HepG2 (cell line): ENCODE measurements at regions not wholly inside any gene's neighbourhood (a gene's known extent, or its start where the extent isn't known, plus 50 kb on each side); places are given as distances from the start of the nearest gene placed in this dataset.

ENCODE experiments used
- ATAC-seq: fragments of 200-7000 bp; cut with Tn5 transposase; 3 replicates; pipeline ENCODE4 v1.9.1; 2020; ENCODE audit warnings: mild to moderate bottlenecking, moderate library complexity
- BruUV-seq: library from RNA; stranded (reverse); fragments of 400-500 nt; replicated peaks from 2 replicates; lab custom pipeline; 2021; lab: Mats Ljungman, UMichigan
- CTCF ChIA-PET: fragments of 300-600 bp; formaldehyde crosslinking; extraction: SDS; loops from one replicate; lab custom pipeline; 2021; ENCODE audit warnings: low total read pairs, inconsistent platforms, low intra/inter-chr PET ratio; lab: Yijun Ruan, JAX
- POLR2A ChIA-PET: fragments of 350-600 bp; sonication (Branson Sonifier 250); formaldehyde crosslinking; loops from one replicate; lab custom pipeline; 2020; ENCODE audit warnings: antibody characterized with exemption, inconsistent platforms; lab: Yijun Ruan, JAX
- DNase-seq: peaks from one replicate; pipeline ENCODE4 v3.0.0-alpha.2; 2015; ENCODE audit warnings: low spot score
- FAIRE-seq: peaks from 3 replicates; lab custom pipeline; 2011; peaks lifted over from hg19 to GRCh38; lab: Jason Lieb, UNC
- H2AFZ ChIP-seq: one replicate; pipeline ENCODE4 v1.6.1; 2011; ENCODE audit warnings: low read length, inconsistent platforms
- H3K27ac ChIP-seq: fragments of 300-600 bp; 3 replicates; pipeline ENCODE4 v1.8.0; 2011; ENCODE audit warnings: mixed run types, mild to moderate bottlenecking, mixed read lengths, low read length, inconsistent platforms; ENCODE audit not compliant: insufficient read depth; ENCODE audit errors: extremely low read length
- H3K27me3 ChIP-seq, 2 experiments: fragments of 200-600 bp in 1 of 2; 2 replicates in 1 of 2; 3 replicates in 1 of 2; pipeline versions ENCODE4 v1.6.0 to v1.8.0; 2011; ENCODE audit warnings: low read length in 2 of 2, mild to moderate bottlenecking in 2 of 2, moderate library complexity in 2 of 2, inconsistent platforms in 1 of 2; ENCODE audit not compliant: insufficient read depth in 2 of 2, control insufficient read depth in 1 of 2
- H3K36me3 ChIP-seq, 2 experiments: fragments of 200-600 bp in 1 of 2; replicated peaks in 1 of 2; 2 replicates in 1 of 2; 3 replicates in 1 of 2; pipeline versions ENCODE4 v1.5.1 to v1.8.0; 2011; ENCODE audit warnings: low read length in 2 of 2, inconsistent platforms in 1 of 2; ENCODE audit not compliant: insufficient read depth in 2 of 2, control insufficient read depth in 1 of 2
- H3K4me1 ChIP-seq: 2 replicates; pipeline ENCODE4 v1.5.1; 2012; ENCODE audit warnings: low read length, inconsistent platforms; ENCODE audit not compliant: insufficient read depth
- H3K4me2 ChIP-seq: 2 replicates; pipeline ENCODE4 v1.6.0; 2011; ENCODE audit warnings: low read depth, low read length, inconsistent platforms
- H3K4me3 ChIP-seq, 3 experiments: fragments of 200-600 bp in 1 of 3; sonication (generic), shearing (Covaris generic) in 1 of 3; replicated peaks in 1 of 3; 2 replicates each; pipeline ENCODE4 v1.5.1; 2011 to 2016; ENCODE audit warnings: low read length in 3 of 3, inconsistent platforms in 2 of 3, low read depth in 2 of 3, mild to moderate bottlenecking in 2 of 3, control low read depth in 1 of 3, mixed read lengths in 1 of 3; ENCODE audit not compliant: insufficient read depth in 1 of 3
- H3K79me2 ChIP-seq: one replicate; pipeline ENCODE4 v1.6.1; 2011; ENCODE audit warnings: low read length, inconsistent platforms; ENCODE audit not compliant: insufficient read depth
- H3K9ac ChIP-seq: 2 replicates; pipeline ENCODE4 v1.6.0; 2011; ENCODE audit warnings: mild to moderate bottlenecking, low read depth, low read length, inconsistent platforms; ENCODE audit not compliant: insufficient read depth
- H3K9me3 ChIP-seq: 2 replicates; pipeline ENCODE4 v1.5.1; 2012; ENCODE audit warnings: mild to moderate bottlenecking, low read length
- H4K20me1 ChIP-seq: 2 replicates; pipeline ENCODE4 v1.6.0; 2011; ENCODE audit warnings: inconsistent platforms, mild to moderate bottlenecking, low read length, moderate library complexity; ENCODE audit not compliant: insufficient read depth
- ELF3 ChIP-seq: IDR thresholded peaks from 2 replicates; pipeline ENCODE4 v1.6.1; 2016; ENCODE audit warnings: missing genetic modification reagents, missing compliant biosample characterization
- HCFC1 ChIP-seq: fragments of 150-350 bp; IDR thresholded peaks from 2 replicates; pipeline ENCODE4 v1.6.1; 2014; ENCODE audit warnings: low read depth, low read length
- HNF4A ChIP-seq: sonication (generic); formaldehyde crosslinking; IDR thresholded peaks from 2 replicates; pipeline ENCODE4 v1.4.0; 2020; ENCODE audit warnings: missing genetic modification reagents
- ISX ChIP-seq: sonication (generic); formaldehyde crosslinking; conservative IDR thresholded peaks from 2 replicates; pipeline ENCODE4 v1.5.0; 2020; ENCODE audit warnings: missing genetic modification reagents
- JUNB ChIP-seq: sonication (generic); formaldehyde crosslinking; IDR thresholded peaks from 2 replicates; pipeline ENCODE4 v1.8.0; 2022; ENCODE audit warnings: missing genetic modification reagents, mild to moderate bottlenecking, borderline replicate concordance
- PRPF4 ChIP-seq: fragments of 200-400 bp; formaldehyde crosslinking; IDR thresholded peaks from 2 replicates; pipeline ENCODE4 v1.6.1; 2016; ENCODE audit warnings: low read length, low read depth; ENCODE audit not compliant: poor library complexity, severe bottlenecking
- ZKSCAN1 ChIP-seq: fragments of 150-350 bp; IDR thresholded peaks from 2 replicates; pipeline ENCODE4 v1.6.1; 2014; ENCODE audit warnings: low read length
- ZNF570 ChIP-seq: sonication (generic); formaldehyde crosslinking; IDR thresholded peaks from 2 replicates; pipeline ENCODE4 v1.4.0; 2020; ENCODE audit warnings: mild to moderate bottlenecking, missing genetic modification reagents, borderline replicate concordance
- WGBS: methylation state at CpG from one replicate; pipeline ENCODE4 v1.1.6; 2017; ENCODE audit warnings: low lambda C conversion rate; 5-methylcytosine and 5-hydroxymethylcytosine counted together
- in situ Hi-C: cut with HindIII; loops from 2 replicates; pipeline ENCODE4 v1.10.0; 2017; ENCODE audit warnings: low pct_unique_long_range_greater_than_20kb; ENCODE audit not compliant: extremely low pct_ligation_motif_present
- intact Hi-C: fragments of 100-400 bp; cut with micrococcal nuclease; formaldehyde crosslinking; loops from one replicate; pipeline ENCODE4 v1.10.0; 2022; ENCODE audit not compliant: unreplicated experiment
- TF ChIP-seq, protein P1 (sequence below): sonication (generic); formaldehyde crosslinking; IDR thresholded peaks from 2 replicates; pipeline ENCODE4 v1.4.0; 2020; ENCODE audit warnings: missing genetic modification reagents
- TF ChIP-seq, protein P2 (sequence below): IDR thresholded peaks from 2 replicates; pipeline ENCODE4 v1.6.1; 2018; ENCODE audit warnings: missing genetic modification reagents
- TF ChIP-seq, protein P3 (sequence below): sonication (generic); formaldehyde crosslinking; IDR thresholded peaks from 2 replicates; pipeline ENCODE4 v1.4.0; 2020; ENCODE audit warnings: mild to moderate bottlenecking, missing genetic modification reagents

DNA sequence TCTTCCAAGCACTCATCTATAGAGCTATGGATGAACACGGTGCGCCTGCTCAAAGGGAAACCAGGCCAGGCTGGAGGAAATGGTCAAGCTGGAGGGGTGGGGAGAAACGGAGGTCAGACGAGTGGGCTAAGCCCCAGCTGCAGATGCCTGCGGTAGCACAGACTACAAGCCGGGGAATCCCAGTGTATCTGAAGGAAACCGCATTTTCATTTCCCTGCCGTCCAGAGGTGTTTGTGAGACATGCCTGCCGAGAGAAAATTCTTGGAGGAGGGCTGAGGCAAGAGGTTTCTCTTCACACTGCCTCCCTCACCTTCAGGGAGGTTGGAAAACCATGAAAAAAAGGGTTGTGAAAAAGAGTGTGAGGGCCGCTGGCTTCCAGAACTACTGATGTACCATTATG is 102.0 kb upstream of the FOXN3 start:
- peaks cover 8% of the 10 kb centered on the region for H3K9me3 ChIP-seq
- intact Hi-C loops = no loop called here
- H3K79me2 ChIP-seq = peaks cover 1% of the 10 kb centered on the region
- POLR2A ChIA-PET = no interaction called here
- no peak overlapping the region for H3K27ac ChIP-seq
- no peak for ATAC-seq
- CTCF ChIA-PET = no interaction called here
- H4K20me1 ChIP-seq = no peaks in the 10 kb centered on the region
- no peak overlapping the region for H2AFZ ChIP-seq
- BruUV-seq = no TSS peak
- H3K4me3 ChIP-seq = no peak overlapping the region
- in situ Hi-C loops = no loop called here
- H3K4me1 ChIP-seq = peaks cover 14% of the 10 kb centered on the region
- no peak for FAIRE-seq
- no peak for DNase-seq
- H3K27me3 ChIP-seq = no peaks in the 10 kb centered on the region
- no peak overlapping the region for H3K9ac ChIP-seq
- no peaks in the 10 kb centered on the region; a peak in 1 of 5 replicates for H3K36me3 ChIP-seq
- TF ChIP-seq JUNB (CRISPR knock-in tag) (no peak), ZNF570 (no peak), HCFC1 (no peak), ELF3 (CRISPR knock-in tag) (no peak), ZKSCAN1 (no peak), ISX (CRISPR knock-in tag) (no peak)
- TF ChIP-seq, protein P1, sequence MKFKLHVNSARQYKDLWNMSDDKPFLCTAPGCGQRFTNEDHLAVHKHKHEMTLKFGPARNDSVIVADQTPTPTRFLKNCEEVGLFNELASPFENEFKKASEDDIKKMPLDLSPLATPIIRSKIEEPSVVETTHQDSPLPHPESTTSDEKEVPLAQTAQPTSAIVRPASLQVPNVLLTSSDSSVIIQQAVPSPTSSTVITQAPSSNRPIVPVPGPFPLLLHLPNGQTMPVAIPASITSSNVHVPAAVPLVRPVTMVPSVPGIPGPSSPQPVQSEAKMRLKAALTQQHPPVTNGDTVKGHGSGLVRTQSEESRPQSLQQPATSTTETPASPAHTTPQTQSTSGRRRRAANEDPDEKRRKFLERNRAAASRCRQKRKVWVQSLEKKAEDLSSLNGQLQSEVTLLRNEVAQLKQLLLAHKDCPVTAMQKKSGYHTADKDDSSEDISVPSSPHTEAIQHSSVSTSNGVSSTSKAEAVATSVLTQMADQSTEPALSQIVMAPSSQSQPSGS (CRISPR knock-in tag) = no peak
- TF ChIP-seq, all 625 proteins: peak for 0
- WGBS = 98% methylated on average over 10 of the region's 10 CpGs
- H3K4me2 ChIP-seq = no peak overlapping the region

- FAIRE-seq = no peak
- POLR2A ChIA-PET = no interaction called here
These were observed 99.1 kb upstream of the FOXN3 start for GRCh38 chr14:89516173-89516572.

More at GRCh38 chr14:89516173-89516572, 99.1 kb upstream of the FOXN3 start:
- DNase-seq = no peak
- in situ Hi-C loops (no loop called here), intact Hi-C loops (no loop called here)
- Histone ChIP-seq H3K9ac (no peak overlapping the region), H3K27ac (no peak overlapping the region), H3K27me3 (no peaks in the 10 kb centered on the region), H3K4me3 (no peak overlapping the region), H3K36me3 (no peaks in the 10 kb centered on the region; a peak in 1 of 5 replicates), H3K9me3 (no peaks in the 10 kb centered on the region), H2AFZ (no peak overlapping the region), H3K4me1 (peaks cover 14% of the 10 kb centered on the region), H4K20me1 (no peaks in the 10 kb centered on the region), H3K4me2 (no peak overlapping the region), H3K79me2 (peaks cover 1% of the 10 kb centered on the region)
- no TSS peak for BruUV-seq
- WGBS = 93% methylated on average over 5 of the region's 5 CpGs
- TF ChIP-seq, protein P2, sequence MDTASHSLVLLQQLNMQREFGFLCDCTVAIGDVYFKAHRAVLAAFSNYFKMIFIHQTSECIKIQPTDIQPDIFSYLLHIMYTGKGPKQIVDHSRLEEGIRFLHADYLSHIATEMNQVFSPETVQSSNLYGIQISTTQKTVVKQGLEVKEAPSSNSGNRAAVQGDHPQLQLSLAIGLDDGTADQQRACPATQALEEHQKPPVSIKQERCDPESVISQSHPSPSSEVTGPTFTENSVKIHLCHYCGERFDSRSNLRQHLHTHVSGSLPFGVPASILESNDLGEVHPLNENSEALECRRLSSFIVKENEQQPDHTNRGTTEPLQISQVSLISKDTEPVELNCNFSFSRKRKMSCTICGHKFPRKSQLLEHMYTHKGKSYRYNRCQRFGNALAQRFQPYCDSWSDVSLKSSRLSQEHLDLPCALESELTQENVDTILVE (CRISPR knock-in tag) = no peak
- TF ChIP-seq PRPF4 (no peak), HNF4A (CRISPR knock-in tag) (peak; percentile 35; the same call in 1 of the 2 replicates)
- TF ChIP-seq, protein P3, sequence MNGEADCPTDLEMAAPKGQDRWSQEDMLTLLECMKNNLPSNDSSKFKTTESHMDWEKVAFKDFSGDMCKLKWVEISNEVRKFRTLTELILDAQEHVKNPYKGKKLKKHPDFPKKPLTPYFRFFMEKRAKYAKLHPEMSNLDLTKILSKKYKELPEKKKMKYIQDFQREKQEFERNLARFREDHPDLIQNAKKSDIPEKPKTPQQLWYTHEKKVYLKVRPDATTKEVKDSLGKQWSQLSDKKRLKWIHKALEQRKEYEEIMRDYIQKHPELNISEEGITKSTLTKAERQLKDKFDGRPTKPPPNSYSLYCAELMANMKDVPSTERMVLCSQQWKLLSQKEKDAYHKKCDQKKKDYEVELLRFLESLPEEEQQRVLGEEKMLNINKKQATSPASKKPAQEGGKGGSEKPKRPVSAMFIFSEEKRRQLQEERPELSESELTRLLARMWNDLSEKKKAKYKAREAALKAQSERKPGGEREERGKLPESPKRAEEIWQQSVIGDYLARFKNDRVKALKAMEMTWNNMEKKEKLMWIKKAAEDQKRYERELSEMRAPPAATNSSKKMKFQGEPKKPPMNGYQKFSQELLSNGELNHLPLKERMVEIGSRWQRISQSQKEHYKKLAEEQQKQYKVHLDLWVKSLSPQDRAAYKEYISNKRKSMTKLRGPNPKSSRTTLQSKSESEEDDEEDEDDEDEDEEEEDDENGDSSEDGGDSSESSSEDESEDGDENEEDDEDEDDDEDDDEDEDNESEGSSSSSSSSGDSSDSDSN (CRISPR knock-in tag) = no peak
- ATAC-seq = no peak
- CTCF ChIA-PET = no interaction called here
